H1 (cell line): ENCODE measurements at regions not wholly inside any gene's neighbourhood (a gene's known extent, or its start where the extent isn't known, plus 50 kb on each side); places are given as distances from the start of the nearest gene placed in this dataset.

Experiments
- CTCF ChIA-PET: fragments of 300-600 bp; sonication (Branson Sonifier 250); formaldehyde crosslinking; loops from one replicate; lab custom pipeline; 2021; ENCODE audit not compliant: partially characterized antibody; lab: Charles Lee
- POLR2A ChIA-PET: fragments of 300-600 bp; sonication (Branson Sonifier 250); formaldehyde crosslinking; loops from one replicate; lab custom pipeline; 2021; ENCODE audit warnings: inconsistent platforms; ENCODE audit not compliant: partially characterized antibody; lab: Charles Lee
- DNase-seq, 2 experiments: peaks; one replicate each; pipeline versions ENCODE4 v3.0.0 to v3.0.0-alpha.2; 2010 to 2022; ENCODE audit warnings: low spot score in 2 of 2, low read depth in 1 of 2, mixed read lengths in 1 of 2
- FAIRE-seq: peaks from 2 replicates; lab custom pipeline; 2011; peaks lifted over from hg19 to GRCh38; lab: Jason Lieb, UNC
- H2AFZ ChIP-seq: 2 replicates; pipeline ENCODE4 v1.8.1; 2012; ENCODE audit warnings: low read length, inconsistent platforms
- H2AK5ac ChIP-seq: 2 replicates; pipeline ENCODE4 v1.6.1; 2013; ENCODE audit warnings: low read depth, low read length
- H2BK120ac ChIP-seq: replicated peaks from 2 replicates; pipeline ENCODE3; 2013; ENCODE audit warnings: low read depth, low read length, inconsistent platforms
- H2BK12ac ChIP-seq: 2 replicates; pipeline ENCODE4 v1.6.1; 2013; ENCODE audit warnings: low read depth, low read length
- H2BK15ac ChIP-seq: 2 replicates; pipeline ENCODE4 v1.6.1; 2013; ENCODE audit warnings: low read length
- H2BK20ac ChIP-seq: 2 replicates; pipeline ENCODE4 v1.6.1; 2013; ENCODE audit warnings: low read length
- H2BK5ac ChIP-seq: 2 replicates; pipeline ENCODE4 v1.6.1; 2013; ENCODE audit warnings: low read depth, low read length
- H3K14ac ChIP-seq: 2 replicates; pipeline ENCODE4 v1.6.1; 2013; ENCODE audit warnings: inconsistent platforms; ENCODE audit not compliant: insufficient read length
- H3K18ac ChIP-seq: 2 replicates; pipeline ENCODE4 v1.6.1; 2013; ENCODE audit warnings: low read length; ENCODE audit errors: extremely low read depth
- H3K23ac ChIP-seq: 2 replicates; pipeline ENCODE4 v1.6.1; 2013; ENCODE audit warnings: inconsistent platforms; ENCODE audit not compliant: insufficient read length
- H3K23me2 ChIP-seq: 2 replicates; pipeline ENCODE4 v1.6.1; 2013; ENCODE audit warnings: low read depth, low read length
- H3K27ac ChIP-seq: 2 replicates; pipeline ENCODE4 v1.6.1; 2011; ENCODE audit warnings: low read depth, low read length, inconsistent platforms
- H3K27me3 ChIP-seq, 4 experiments: replicated peaks in 1 of 4; 1 replicate in 1 of 4; 2 replicates in 3 of 4; pipeline versions ENCODE4 v1.6.1 to v1.8.1; 2011 to 2013; ENCODE audit warnings: low read length in 3 of 4, mild to moderate bottlenecking in 3 of 4, inconsistent platforms in 2 of 4, mixed read lengths in 2 of 4, moderate library complexity in 1 of 4; ENCODE audit not compliant: control insufficient read depth in 3 of 4, insufficient read depth in 3 of 4; ENCODE audit errors: extremely low read depth in 1 of 4
- H3K36me3 ChIP-seq, 4 experiments: 2 replicates each; pipeline versions ENCODE4 v1.6.1 to v1.8.1; 2011 to 2013; ENCODE audit warnings: mild to moderate bottlenecking in 4 of 4, low read length in 3 of 4, moderate library complexity in 2 of 4, control low read depth in 1 of 4, inconsistent platforms in 1 of 4; ENCODE audit not compliant: insufficient read depth in 4 of 4, control insufficient read depth in 2 of 4
- H3K4ac ChIP-seq: replicated peaks from 2 replicates; pipeline ENCODE3; 2013; ENCODE audit warnings: low read length, low read depth, mixed read lengths, inconsistent platforms; ENCODE audit not compliant: insufficient read length
- H3K4me1 ChIP-seq, 4 experiments: replicated peaks in 1 of 4; 1 replicate in 1 of 4; 2 replicates in 3 of 4; pipeline versions ENCODE4 v1.6.1 to v1.8.1; 2011 to 2013; ENCODE audit warnings: low read length in 3 of 4, inconsistent platforms in 2 of 4, mixed read lengths in 1 of 4; ENCODE audit not compliant: insufficient read depth in 4 of 4, control insufficient read depth in 3 of 4
- H3K4me2 ChIP-seq, 2 experiments: 2 replicates each; pipeline versions ENCODE4 v1.6.1 to v1.8.1; 2011 to 2013; ENCODE audit warnings: low read depth in 2 of 2, low read length in 2 of 2, control low read depth in 1 of 2, inconsistent platforms in 1 of 2, mild to moderate bottlenecking in 1 of 2; ENCODE audit not compliant: insufficient read depth in 1 of 2
- H3K4me3 ChIP-seq, 4 experiments: fragments of 200-600, 300-600 bp in 1 of 4; sonication (generic), shearing (Covaris generic), sonication (Bioruptor Twin) in 1 of 4; 2 replicates each; pipeline versions ENCODE4 v1.5.1 to v1.8.1; 2011 to 2016; ENCODE audit warnings: low read length in 4 of 4, low read depth in 3 of 4, control low read depth in 2 of 4, inconsistent platforms in 2 of 4, mild to moderate bottlenecking in 2 of 4, mixed read lengths in 1 of 4, moderate library complexity in 1 of 4; ENCODE audit not compliant: insufficient read depth in 2 of 4; ENCODE audit errors: extremely low read depth in 1 of 4
- H3K56ac ChIP-seq: replicated peaks from 2 replicates; pipeline ENCODE3; 2013; ENCODE audit warnings: low read depth, mild to moderate bottlenecking, mixed read lengths, low read length, inconsistent platforms; ENCODE audit not compliant: insufficient read length
- H3K79me1 ChIP-seq: 2 replicates; pipeline ENCODE4 v1.6.1; 2013; ENCODE audit warnings: low read depth, low read length, control low read depth
- H3K79me2 ChIP-seq, 2 experiments: 2 replicates each; pipeline versions ENCODE4 v1.6.1 to v1.8.1; 2012 to 2013; ENCODE audit warnings: low read length in 2 of 2, mild to moderate bottlenecking in 2 of 2, inconsistent platforms in 1 of 2; ENCODE audit not compliant: insufficient read depth in 2 of 2, control insufficient read depth in 1 of 2
- H3K9ac ChIP-seq, 4 experiments: replicated peaks in 1 of 4; 1 replicate in 1 of 4; 2 replicates in 3 of 4; pipeline versions ENCODE4 v1.6.1 to v1.8.1; 2011 to 2013; ENCODE audit warnings: low read depth in 3 of 4, low read length in 3 of 4, control low read depth in 2 of 4, mild to moderate bottlenecking in 2 of 4, moderate library complexity in 2 of 4, inconsistent platforms in 1 of 4; ENCODE audit errors: extremely low read depth in 1 of 4
- H3K9me3 ChIP-seq, 2 experiments: 2 replicates each; pipeline versions ENCODE4 v1.6.1 to v1.8.1; 2012 to 2013; ENCODE audit warnings: mild to moderate bottlenecking in 2 of 2, moderate library complexity in 2 of 2, control low read depth in 1 of 2, inconsistent platforms in 1 of 2, low read depth in 1 of 2, low read length in 1 of 2, mixed read lengths in 1 of 2; ENCODE audit not compliant: insufficient read depth in 2 of 2
- H4K20me1 ChIP-seq, 2 experiments: replicated peaks in 1 of 2; 2 replicates each; pipeline versions ENCODE3 to v1.8.1; 2011 to 2013; ENCODE audit warnings: inconsistent platforms in 2 of 2, low read length in 2 of 2, mild to moderate bottlenecking in 1 of 2; ENCODE audit not compliant: insufficient read depth in 2 of 2, control insufficient read depth in 1 of 2
- H4K5ac ChIP-seq: 2 replicates; pipeline ENCODE4 v1.6.1; 2013; ENCODE audit warnings: low read length, low read depth, mixed read lengths, inconsistent platforms; ENCODE audit not compliant: insufficient read length
- H4K8ac ChIP-seq: 2 replicates; pipeline ENCODE4 v1.8.0; 2013; ENCODE audit warnings: mild to moderate bottlenecking, moderate library complexity, low read length, inconsistent platforms; ENCODE audit not compliant: insufficient read depth; ENCODE audit errors: extremely low read depth
- H4K91ac ChIP-seq: replicated peaks from 2 replicates; pipeline ENCODE3; 2013; ENCODE audit warnings: low read length, mixed read lengths, inconsistent platforms; ENCODE audit not compliant: insufficient read length
- BACH1 ChIP-seq: IDR thresholded peaks from 2 replicates; pipeline ENCODE4 v1.6.1; 2012; ENCODE audit warnings: low read length, improper control_type of control experiment
- CTBP2 ChIP-seq: IDR thresholded peaks from 2 replicates; pipeline ENCODE4 v1.7.0; 2011; ENCODE audit warnings: borderline replicate concordance, mild to moderate bottlenecking, moderate library complexity, mixed read lengths, low read length; ENCODE audit not compliant: insufficient read depth, insufficient read length
- GTF2F1 ChIP-seq: IDR thresholded peaks from 2 replicates; pipeline ENCODE4 v1.6.1; 2012; ENCODE audit warnings: low read depth, low read length, improper control_type of control experiment, borderline replicate concordance
- JUN ChIP-seq: IDR thresholded peaks from 2 replicates; pipeline ENCODE4 v1.6.1; 2011; ENCODE audit warnings: low read depth, mild to moderate bottlenecking, improper control_type of control experiment, low read length
- JUND ChIP-seq: IDR thresholded peaks from 2 replicates; pipeline ENCODE4 v1.6.1; 2011; ENCODE audit warnings: mild to moderate bottlenecking, improper control_type of control experiment, low read length
- KDM1A ChIP-seq: fragments of 200-600, 300-600 bp; sonication (generic); IDR thresholded peaks from 2 replicates; pipeline ENCODE4 v1.7.1; 2016; ENCODE audit warnings: mild to moderate bottlenecking, low read length, borderline replicate concordance
- KDM5A ChIP-seq: fragments of 200-600 bp; IDR thresholded peaks from 2 replicates; pipeline ENCODE4 v1.7.1; 2012; ENCODE audit warnings: mild to moderate bottlenecking, low read length, inconsistent platforms, mixed read lengths
- MAFK ChIP-seq: IDR thresholded peaks from 2 replicates; pipeline ENCODE4 v1.6.1; 2012; ENCODE audit warnings: low read depth, mild to moderate bottlenecking, improper control_type of control experiment, low read length
- MAX ChIP-seq: IDR thresholded peaks from 2 replicates; pipeline ENCODE4 v1.6.1; 2012; ENCODE audit warnings: inconsistent platforms
- POLR2AphosphoS5 ChIP-seq: IDR thresholded peaks from 2 replicates; pipeline ENCODE4 v1.6.1; 2011; ENCODE audit warnings: low read depth, low read length
- RAD21 ChIP-seq, 2 experiments: IDR thresholded peaks in 1 of 2; conservative IDR thresholded peaks in 1 of 2; 2 replicates each; pipeline ENCODE4 v1.6.1; 2011; ENCODE audit warnings: low read depth in 2 of 2, low read length in 2 of 2, improper control_type of control experiment in 1 of 2, inconsistent platforms in 1 of 2, mild to moderate bottlenecking in 1 of 2, moderate library complexity in 1 of 2
- SP2 ChIP-seq: IDR thresholded peaks from 2 replicates; pipeline ENCODE4 v1.6.1; 2012; ENCODE audit warnings: mild to moderate bottlenecking, low read length, inconsistent platforms
- SP4 ChIP-seq: IDR thresholded peaks from 2 replicates; pipeline ENCODE4 v1.6.1; 2012; ENCODE audit warnings: low read length, inconsistent platforms
- WGBS, 2 experiments: shearing (Covaris generic) in 1 of 2; methylation state at CpG; one replicate each; pipeline versions ENCODE4 v1.1.6 to v1.1.7; 2013 to 2015; ENCODE audit warnings: low lambda C conversion rate in 2 of 2, mixed read lengths in 2 of 2, inconsistent platforms in 1 of 2, low coverage in 1 of 2, missing lambda C conversion rate in 1 of 2; ENCODE audit not compliant: insufficient replicate concordance in 2 of 2, insufficient coverage in 1 of 2, insufficient read length in 1 of 2; ENCODE audit errors: extremely low coverage in 1 of 2, missing lambda C conversion rate in 1 of 2; 5-methylcytosine and 5-hydroxymethylcytosine counted together

DNA sequence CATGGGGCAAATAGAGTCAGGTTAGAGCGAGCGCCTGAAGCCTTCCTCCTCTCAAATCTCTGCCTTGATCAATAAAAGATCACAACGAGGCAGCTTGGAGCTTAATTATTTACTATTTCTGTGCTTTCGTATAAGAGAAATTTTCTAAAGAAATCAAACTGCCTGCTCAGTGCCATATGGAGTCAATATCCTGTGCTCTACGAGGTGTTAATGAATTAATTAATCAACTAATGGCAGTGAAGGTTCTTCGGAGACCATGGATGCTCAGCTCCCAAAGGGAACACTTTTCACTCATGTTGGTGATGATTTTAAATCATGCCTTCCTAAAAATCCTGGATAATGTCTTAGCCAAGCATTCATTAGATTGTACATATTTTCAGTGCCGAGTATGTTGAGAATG, 153.5 kb upstream of the PPP2R3A start:
- no peak overlapping the region for H2BK20ac ChIP-seq
- ChIA-PET POLR2A (no interaction called here), CTCF (interaction anchor here (0.9 to 1.5 kb wide), 2 partner anchors 75 to 83 kb away, joined by 4 to 5 read pairs; no protein-coding TSS in a partner anchor)
- H3K79me2 ChIP-seq, result no peaks in the 10 kb centered on the region
- no peak overlapping the region for H3K4ac ChIP-seq
- H3K79me1 ChIP-seq, result no peaks in the 10 kb centered on the region
- DNase-seq (no peak), FAIRE-seq (no peak)
- 89% methylated on average over 7 of the region's 7 CpGs; no CpG with 5 or more reads in 1 of the 2 experiments for WGBS, 2 experiments
- H3K9me3 ChIP-seq, result no peaks in the 10 kb centered on the region
- no peak overlapping the region for H4K5ac ChIP-seq
- no peaks in the 10 kb centered on the region for H3K27me3 ChIP-seq
- H3K9ac ChIP-seq, result no peak overlapping the region
- no peak overlapping the region for H4K8ac ChIP-seq
- no peak overlapping the region for H3K4me3 ChIP-seq
- H3K4me1 ChIP-seq, result peaks cover 0 to 7% (median 3%) of the 10 kb centered on the region in 4 experiments; a peak in 4 of 7 replicates
- no peak overlapping the region for H2BK12ac ChIP-seq
- H3K4me2 ChIP-seq, result no peak overlapping the region
- no peaks in the 10 kb centered on the region for H3K23me2 ChIP-seq
- no peak overlapping the region for H3K14ac ChIP-seq
- no peaks in the 10 kb centered on the region for H3K36me3 ChIP-seq
- no peak overlapping the region for H2AK5ac ChIP-seq
- H2AFZ ChIP-seq, result no peak overlapping the region
- no peak overlapping the region for H3K18ac ChIP-seq
- H3K56ac ChIP-seq, result no peak overlapping the region
- TF ChIP-seq GTF2F1 (no peak), JUN (no peak), KDM5A (no peak), CTBP2 (no peak), SP4 (no peak), SP2 (no peak), MAX (no peak), BACH1 (no peak), POLR2AphosphoS5 (no peak), KDM1A (no peak), RAD21 (IDR thresholded peaks at IDR 0.05 in 1 of 2, conservative IDR thresholded peaks at IDR 0.05 in 1 of 2; ENCODE audit: low read depth in 2 of 2, low read length in 2 of 2) (no peak), MAFK (no peak), JUND (no peak)
- H2BK15ac ChIP-seq, result no peak overlapping the region
- no peak overlapping the region for H2BK5ac ChIP-seq
- no peak overlapping the region for H2BK120ac ChIP-seq
- H4K91ac ChIP-seq, result no peak overlapping the region
- no peaks in the 10 kb centered on the region for H4K20me1 ChIP-seq
- no peak overlapping the region for H3K23ac ChIP-seq
- no peak overlapping the region for H3K27ac ChIP-seq
